Activated CD4-positive, CD25-positive, alpha-beta regulatory T cell treated with anti-CD3 and anti-CD28 coated beads, Interleukin-2, amount 50 U/mL, for 16 hours (primary cell): ENCODE measurements at regions not wholly inside any gene's neighbourhood (a gene's known extent, or its start where the extent isn't known, plus 50 kb on each side); places are given as distances from the start of the nearest gene placed in this dataset.
"Not testable (repeated sequence)": the region's sequence is repeated elsewhere in the genome, so short reads cannot be mapped to it uniquely, and the experiment has no call there.

Source experiments
- DNase-seq: peaks from one replicate; pipeline ENCODE4 v3.0.0-alpha.2; 2020; ENCODE audit warnings: low read depth, low spot score

DNA sequence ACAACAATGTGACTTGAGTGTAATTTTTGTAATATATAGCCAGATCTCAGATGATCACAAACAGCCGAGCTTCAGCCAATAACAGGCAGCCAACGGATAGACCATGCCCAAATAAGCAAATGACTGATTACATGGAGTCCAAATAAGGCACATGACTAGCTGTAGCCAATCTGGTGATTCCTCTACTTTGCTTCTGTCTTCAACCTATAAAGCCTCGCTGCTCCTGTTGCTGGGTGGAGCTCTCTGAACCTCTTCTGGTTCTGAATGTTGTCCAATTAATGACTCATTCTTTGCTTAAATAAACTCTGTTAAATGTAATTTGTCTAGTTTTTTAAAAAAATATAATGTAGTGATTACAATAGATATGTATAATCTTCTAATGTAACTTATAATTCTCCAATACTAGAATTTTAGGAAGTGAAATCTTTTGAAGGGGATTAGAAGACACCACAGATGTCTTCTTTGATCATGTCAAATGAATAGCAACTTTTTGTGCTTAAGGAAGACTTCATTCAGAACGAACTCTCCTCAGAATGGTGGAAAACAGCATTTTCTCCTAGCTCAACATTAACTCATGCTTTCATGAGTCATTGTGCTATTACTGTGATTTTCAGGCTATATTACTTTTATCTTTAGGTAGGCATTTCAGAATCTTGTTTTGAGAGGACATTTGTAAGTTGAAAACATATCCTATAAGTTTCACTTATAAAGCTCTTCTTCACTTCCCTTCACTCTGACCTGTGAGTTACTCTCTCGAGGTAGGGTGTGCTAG is 857.8 kb upstream of the B3GALT2 start:
- DNase-seq = no peak

DNA sequence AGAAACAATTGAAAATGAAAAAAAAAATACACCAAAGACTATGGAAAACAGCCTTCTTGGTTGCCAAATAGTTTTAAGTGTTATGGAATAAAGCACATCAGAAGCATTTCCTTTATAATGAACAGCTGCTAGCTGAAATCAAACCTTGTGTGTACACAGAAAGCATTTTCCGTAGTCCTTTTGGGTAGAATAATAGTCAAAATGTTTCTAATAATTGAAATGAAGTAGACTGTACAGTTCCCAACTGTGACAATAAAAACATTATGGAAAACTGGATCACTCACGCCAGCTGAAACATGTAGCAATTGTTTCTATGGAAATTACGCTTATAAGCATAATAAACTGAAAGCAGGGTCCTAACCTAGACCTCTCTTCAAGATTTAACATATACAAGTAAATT is 856.3 kb upstream of the B3GALT2 start:
- no peak for DNase-seq

DNA sequence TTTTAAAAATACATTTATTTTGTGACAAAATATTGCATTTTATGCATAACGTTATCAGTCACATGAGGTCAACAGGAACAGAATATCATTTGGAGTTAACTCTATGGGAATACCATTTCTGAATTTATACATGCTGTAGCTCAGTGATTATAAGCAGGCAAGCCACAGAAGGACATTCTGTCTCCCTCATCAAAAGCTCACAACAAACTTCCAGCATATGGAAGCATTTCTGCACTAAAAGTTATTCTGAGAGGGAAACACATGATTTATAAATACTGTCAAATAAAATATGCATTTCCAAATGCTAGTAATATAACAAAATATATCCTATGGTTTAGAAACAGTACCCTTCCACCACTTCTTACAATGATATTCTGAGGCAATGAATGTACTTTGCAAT is 854.1 kb upstream of the B3GALT2 start:
- DNase-seq = no peak

DNA sequence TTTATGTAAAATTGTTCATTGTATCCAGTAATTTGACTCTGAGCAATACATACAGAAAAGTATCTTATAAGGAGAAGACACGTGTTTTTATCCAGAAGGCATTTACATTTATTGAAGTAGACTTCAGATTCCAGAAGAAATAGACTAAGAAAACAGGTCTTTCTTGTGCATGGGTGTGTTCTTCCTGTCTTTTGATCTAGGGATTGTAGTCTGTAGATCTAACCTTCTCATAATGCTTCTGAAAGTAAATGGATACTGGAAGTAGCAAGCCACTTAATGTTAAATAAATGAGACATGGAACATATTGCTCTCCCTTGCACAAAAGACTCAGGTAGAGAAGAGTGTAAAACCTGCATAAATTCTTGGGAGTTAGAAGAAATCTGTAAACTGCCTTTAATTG is 853.2 kb upstream of the B3GALT2 start:
- no peak for DNase-seq

DNA sequence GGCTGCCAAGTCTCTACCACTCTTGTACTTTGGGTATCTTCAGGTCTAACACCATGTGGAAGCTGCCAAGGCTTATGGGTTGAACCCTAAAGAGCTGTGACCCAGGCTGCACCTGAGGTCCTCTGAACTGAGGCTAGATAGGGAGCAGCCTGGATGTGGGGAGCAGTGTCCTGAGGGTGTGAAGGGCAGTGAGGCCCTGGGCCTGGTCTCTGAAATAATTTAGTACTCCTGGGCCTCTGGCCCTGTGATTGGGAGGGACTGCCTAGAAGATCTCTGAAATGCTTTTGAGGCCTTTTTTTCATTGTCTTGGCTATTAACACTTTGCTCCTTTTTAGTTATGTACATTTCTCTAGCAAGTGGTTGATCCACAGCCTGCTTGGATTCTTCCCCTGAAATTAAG is 847.2 kb upstream of the B3GALT2 start:
- DNase-seq = no peak

DNA sequence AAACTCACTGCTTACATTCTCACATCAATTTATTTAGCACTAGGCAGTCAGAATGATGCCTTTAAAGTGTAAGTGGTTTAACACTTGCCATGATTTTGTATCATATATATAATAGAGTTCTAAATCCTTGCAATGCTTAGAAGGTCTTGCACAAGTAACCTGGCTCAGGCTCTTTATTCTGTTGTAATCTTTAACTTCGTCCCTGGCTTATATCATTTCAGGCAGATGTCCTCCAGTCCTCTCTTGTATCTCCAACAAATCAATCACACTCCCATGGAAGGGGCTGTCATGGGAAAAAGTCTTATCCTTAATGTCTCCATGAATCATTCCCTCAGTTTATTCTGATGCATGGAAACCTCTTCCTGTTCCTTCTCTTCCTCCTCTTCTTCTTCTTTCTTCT is 841.6 kb upstream of the B3GALT2 start:
- DNase-seq = no peak

DNA sequence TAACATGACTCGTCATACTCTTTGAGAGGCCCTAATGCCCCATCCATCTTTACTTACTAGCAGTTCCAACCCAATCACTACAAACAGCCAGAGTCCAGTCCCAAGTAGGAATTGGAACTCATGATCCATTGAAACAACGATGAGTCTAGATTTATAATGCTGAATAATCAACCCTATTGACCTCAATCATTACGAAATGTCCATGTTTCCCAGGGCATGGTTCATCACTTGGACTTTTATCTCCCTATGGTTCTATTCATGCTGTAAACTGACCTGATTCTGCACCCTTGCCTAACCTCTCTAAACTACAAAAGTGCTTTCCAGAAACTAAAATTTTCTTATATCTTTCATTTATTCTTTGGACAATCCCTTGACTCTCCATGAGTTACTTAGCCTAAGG is 840.0 kb upstream of the B3GALT2 start:
- DNase-seq = no peak

DNA sequence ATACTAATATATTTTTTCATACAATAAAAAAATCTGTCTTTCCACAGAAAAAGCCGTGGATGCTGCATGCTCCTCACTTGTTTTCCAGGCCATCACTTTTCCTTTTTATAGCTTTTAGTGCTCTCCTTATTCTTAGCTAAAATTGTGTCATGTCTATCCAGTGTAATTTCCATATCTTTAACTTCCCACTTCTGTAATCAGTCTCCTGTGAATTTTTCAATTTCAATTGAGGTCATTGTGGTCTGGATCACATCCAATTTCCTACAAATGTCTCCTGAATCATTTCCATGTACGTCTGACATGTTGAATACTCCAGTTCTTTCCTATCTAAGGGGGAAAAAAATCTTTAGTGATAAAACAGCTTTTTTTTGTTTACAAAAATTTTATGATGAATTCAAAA is 838.2 kb upstream of the B3GALT2 start:
- DNase-seq = no peak

DNA sequence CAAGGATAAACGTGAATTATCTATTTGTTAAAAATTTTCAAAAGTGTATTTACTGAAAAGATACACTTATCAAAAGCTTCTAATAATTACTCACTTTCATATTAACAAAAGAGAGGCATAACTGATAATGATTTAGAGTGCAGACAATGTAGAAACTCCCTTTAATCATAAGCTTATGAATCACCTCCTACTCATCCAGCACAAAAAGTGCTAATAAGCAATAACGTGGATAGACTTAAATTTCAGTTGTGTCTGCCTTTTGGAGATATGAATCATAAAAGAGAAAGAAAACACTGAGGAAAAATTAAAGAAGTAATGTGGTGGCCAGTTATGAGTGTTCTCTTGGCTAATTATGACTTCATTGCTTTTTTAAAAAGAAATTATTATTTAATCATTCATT is 827.6 kb upstream of the B3GALT2 start:
- DNase-seq = no peak

DNA sequence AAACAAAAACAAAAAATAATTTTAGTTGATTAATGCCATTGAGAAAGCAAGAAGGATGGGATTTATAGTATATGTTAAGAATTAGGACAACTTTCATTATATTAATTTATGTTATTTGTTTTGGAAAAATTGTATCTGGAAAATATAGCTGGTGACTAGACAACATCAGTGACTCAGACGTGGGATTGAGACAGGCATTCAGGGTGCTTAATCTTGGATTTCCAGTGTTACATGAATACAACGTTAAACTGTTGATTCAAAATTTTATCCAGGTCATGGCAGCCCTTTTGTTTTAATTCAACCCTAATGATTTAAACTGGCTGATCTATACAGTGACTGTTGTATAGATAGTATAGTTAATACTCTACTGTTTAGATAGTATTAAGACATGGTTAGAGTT is 827.1 kb upstream of the B3GALT2 start:
- no peak for DNase-seq

DNA sequence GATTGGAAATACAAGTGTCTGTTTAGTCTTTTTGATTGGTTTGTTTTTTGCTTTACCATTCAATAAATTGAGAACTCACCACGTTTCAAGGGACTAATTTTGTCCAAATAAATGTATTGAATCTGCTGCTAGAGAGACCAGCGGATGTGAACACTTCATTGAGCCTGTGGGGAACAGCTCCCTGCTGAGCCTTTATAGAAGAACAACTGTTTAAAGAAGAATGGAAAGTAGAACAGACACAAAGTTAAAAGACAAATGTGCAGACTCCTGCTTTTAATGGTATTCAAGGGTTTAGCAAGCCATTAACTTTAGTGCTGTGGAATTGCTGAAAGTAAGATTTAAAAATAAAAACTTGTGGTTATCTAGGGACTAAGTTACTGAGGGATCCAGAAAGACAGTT is 817.7 kb upstream of the B3GALT2 start:
- no peak for DNase-seq

DNA sequence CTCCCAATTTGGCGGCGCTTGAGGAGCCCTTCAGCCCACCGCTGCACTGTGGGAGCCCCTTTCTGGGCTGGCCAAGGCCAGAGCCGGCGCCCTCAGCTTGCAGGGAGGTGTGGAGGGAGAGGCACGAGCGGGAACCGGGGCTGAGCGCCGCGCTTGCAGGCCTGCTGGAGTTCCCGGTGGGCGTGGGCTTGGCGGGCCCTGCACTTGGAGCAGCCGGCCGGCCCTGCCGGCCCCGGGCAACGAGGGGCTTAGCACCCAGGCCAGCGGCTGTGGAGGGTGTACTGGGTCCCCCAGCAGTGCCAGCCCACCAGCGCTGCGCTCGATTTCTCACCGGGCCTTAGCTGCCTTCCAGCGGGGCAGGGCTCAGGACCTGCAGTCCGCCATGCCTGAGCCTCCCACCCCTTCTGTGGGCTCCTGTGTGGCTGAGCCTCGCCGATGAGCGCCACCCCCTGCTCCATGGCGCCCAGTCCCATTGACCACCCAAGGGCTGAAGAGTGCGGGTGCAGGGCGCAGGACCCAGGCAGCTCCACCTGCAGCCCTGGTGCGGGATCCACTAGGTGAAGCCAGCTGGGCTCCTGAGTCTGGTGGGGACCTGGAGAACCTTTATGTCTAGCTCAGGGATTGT is 815.4 kb upstream of the B3GALT2 start:
- DNase-seq = not testable (repeated sequence)

DNA sequence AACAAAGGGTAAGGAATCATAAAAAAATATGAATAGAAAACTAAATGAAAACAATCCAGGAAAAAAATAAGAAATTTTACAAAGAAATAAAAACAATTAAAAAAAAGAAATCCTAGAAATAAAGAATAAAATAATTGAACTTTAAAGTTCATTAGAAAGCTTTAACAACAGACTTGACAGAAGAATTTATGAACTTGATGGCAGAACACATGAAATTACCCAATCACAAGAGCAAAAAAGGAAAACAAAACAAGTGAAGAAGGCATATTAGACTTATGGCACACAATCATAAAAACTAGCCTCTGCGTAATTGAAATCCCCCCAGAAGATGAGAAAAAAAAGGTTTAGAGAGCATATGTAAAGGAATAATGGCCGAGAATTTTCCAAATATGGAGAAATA is 802.5 kb upstream of the B3GALT2 start:
- DNase-seq = no peak

DNA sequence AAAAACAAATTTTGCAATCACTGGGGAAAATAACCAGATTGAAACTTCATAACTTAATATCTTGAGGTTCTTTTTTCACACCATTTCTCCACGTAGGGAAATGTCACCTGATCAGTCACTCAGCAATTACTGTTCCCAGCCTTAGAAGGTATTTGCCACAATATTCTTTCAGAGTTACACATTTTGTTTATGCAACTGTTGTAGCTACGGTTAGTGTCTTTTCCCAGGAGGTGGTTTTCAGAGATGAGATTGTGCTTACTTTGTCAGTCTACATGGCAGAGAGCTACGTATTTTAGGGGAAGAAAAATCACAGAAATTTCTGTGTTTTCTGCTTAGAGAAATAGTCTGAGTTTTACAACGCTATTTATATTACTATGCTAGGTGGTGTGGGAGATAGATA is 792.8 kb upstream of the B3GALT2 start:
- DNase-seq = no peak

DNA sequence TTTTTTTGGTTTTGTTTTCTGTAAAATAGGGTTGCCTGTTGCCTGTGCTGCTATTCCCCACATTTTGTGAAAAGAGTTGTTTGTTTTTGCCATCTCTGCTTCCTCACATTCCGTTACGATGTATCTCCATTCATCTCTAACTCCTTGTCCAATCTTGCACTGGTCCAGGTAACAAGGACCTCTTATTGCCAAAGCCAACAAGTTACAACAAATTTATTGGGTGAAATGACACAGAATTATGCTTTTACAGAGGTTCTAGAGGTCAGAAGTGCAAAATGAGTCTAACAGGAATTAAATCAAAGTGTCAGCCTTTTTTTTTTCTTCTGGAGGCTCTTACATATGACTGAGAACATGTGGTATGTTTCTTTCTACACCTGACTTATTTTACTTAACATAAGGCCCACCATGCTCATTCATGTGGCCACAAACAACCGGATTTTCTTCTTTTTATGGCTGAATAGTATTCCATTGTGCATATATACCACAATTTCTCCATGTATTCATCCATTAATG is 787.9 kb upstream of the B3GALT2 start:
- DNase-seq = no peak

DNA sequence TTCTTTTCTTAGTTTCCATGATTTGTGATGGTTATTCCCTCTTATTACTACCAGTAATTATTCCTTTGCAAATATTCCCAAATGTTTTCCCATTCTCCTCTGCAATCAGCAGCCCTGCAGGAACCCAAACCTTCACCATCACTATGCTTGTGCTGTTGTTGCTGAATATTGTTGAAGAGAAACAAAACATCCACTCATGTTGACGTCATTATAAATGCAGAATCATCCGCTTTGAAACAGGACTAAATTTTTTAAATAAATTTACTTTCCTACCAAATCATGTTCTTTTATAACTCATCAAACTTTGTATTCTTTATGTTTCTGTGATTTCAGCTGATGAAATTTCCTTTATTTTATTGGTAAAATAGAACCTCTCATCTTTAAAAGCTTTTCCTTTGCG is 787.0 kb upstream of the B3GALT2 start:
- no peak for DNase-seq

DNA sequence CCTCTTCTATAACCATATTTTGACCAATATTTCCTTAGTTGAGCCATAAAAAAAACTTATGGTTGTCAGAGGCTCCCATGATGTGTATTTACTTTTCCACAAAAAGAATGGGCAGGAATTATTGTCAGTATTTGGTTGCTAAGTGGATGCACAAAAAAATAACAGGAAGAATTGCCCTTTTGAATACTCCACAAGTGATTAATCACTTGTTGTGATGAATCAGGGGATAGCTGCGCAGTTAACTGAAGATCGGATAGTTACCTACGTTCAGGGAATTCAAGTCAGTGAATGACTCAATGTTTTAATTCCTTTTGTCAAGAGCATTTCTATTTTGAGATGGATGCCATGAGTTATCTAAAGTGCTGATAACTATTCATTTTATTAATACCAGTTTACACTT is 785.2 kb upstream of the B3GALT2 start:
- DNase-seq = no peak

DNA sequence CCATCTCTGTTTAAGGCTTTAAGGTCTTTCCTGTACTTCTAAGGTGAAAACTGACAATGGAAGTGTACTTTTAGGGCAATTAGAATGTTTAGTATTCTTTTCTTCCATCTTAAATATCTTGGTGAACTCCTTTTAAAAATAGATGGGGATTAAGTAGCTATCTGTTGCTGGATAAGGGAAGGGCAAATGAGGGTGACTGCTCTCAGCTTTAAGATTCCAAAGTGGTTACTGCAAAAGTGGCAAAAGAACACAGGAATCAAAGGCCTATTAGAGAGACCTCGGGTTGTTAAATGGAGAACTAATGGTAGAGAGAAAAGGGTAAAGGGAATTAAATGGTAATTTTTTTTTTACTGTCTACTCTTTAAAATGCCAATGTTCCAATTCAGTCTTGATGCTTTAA is 774.1 kb upstream of the B3GALT2 start:
- DNase-seq = no peak

DNA sequence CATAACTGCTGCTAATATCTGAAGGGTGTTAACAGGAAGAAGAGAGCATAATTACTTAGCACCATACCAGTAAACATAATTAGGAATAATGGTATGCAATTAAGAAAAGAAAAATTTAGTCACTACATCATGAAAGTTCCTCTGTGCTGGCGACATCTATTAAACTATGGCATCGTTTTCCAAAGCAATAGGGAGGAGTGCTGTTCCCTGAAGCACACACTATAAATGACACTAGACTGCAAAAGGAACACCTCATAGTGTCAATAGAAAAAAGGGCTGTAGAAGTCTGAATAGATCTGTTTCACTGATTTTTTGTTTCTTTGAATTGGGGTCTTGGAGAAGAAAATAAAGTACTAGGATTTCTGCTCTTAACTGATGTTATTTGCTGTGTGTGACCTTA is 773.6 kb upstream of the B3GALT2 start:
- no peak for DNase-seq

DNA sequence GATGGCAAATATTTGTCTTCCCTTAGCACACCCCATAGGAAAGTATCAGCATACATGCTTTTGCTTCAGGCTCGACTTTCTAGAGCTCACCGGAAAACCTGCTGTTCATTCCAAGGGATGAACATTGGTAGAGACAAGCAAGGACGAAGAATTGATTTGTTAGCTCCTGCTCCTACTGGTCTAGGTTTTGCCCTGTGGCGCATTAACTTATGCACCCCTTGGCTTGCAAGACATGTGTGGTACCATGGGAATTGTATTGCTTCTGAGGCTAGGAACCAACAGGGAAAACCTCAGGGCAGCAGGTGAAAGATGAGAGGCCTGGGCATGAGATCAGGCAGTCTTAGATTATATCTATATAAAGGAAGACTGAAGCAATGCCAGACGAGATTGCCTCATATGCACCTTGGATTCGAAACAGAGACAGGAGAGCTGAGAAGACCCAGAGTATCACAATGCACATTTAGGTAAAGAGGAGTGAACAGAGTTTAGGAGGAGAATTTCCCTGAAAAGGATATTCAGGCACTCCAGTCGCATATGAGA is 771.2 kb upstream of the B3GALT2 start:
- no peak for DNase-seq

DNA sequence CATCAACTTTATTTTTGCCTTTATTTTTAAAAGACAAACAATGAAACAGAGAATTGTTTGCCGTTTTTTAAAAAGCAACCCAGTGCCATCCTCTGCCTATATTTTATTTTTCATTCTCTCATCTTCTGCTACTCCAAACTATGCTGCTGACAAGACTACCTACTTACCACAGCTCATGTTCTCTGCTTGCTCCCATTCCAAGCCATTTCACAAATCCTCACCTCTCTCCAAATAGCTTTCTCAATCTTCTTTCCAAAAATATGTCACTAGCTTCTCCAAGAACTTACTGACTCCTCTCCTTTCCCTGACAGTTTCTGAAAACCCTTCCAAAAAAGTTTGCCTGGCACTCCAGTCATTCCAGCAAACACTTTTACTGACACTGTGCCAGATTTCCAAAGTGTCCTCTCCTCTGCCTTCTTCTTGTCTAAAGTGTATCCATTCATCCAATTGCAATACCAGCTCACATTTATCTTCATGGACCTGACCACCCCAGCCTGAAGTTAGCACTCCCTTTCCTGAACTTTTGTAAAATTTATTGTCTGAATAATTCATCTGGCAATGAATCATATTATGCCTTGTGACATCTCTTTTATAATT is 766.5 kb upstream of the B3GALT2 start:
- no peak for DNase-seq

DNA sequence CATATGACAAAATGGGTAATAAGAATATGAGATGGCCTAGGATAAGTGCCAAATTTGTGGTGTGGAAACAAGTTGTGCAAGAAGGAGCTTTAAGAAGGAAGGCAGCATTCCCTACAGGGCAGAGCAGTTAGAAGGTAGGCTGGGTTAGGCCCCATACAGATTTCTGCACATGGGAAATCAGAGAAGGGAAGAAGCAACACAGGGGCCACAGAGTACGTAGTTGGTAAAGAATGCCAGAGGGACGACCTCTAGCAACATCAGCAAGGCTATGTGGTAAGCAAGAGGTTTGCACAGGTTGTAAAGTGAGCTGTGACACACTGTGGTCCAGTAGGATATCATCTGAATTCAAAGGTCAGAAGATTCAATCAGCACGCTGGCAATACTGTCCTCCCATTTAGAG is 765.6 kb upstream of the B3GALT2 start:
- DNase-seq = no peak

DNA sequence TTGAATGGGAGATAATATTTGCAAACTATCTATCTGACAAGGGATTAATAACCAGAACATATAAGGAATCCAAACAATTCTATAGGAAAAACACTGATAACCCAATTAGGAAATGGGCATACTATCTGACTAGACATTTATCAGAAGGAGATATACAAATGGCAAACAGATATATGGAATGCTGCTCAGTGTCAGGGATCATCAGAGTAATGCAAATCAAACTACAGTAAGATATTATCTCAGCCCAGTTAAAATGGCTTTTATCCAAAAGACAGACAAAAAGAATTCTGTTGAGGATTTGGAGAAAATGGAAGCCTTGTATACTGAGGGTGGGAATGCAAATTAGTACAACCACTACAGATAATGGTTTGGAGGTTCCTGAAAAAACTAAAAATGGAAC is 758.0 kb upstream of the B3GALT2 start:
- no peak for DNase-seq
